Transverse colon (tissue), 4 donors: ENCODE measurements at regions not wholly inside any gene's neighbourhood (a gene's known extent, or its start where the extent isn't known, plus 50 kb on each side); places are given as distances from the start of the nearest gene placed in this dataset.

Experiments used
- DNase-seq: peaks from one replicate; pipeline ENCODE4 v3.0.0-alpha.2; 2019
- H3K27ac ChIP-seq, 4 donors: fragments of 200-600 bp; sonication (generic); 2 replicates each; pipeline ENCODE4 v1.5.1; 2016 to 2018; ENCODE audit warnings: inconsistent platforms in 4 of 4
- H3K27me3 ChIP-seq: fragments of 200-600 bp; sonication (generic); 2 replicates; pipeline ENCODE4 v1.5.1; 2017; ENCODE audit warnings: inconsistent platforms
- H3K36me3 ChIP-seq, 4 donors: fragments of 200-600 bp; sonication (generic); 2 replicates each; pipeline ENCODE4 v1.5.1; 2017 to 2019; ENCODE audit warnings: inconsistent platforms in 4 of 4
- H3K4me1 ChIP-seq, 4 donors: fragments of 200-600 bp; sonication (generic); 2 replicates each; pipeline ENCODE4 v1.5.1; 2017 to 2020; ENCODE audit warnings: inconsistent platforms in 4 of 4
- H3K4me3 ChIP-seq, 4 donors: fragments of 200-600 bp; sonication (generic); 1 replicate in 1 of 4; 2 replicates in 3 of 4; pipeline versions ENCODE4 v1.5.1 to v1.6.1; 2017 to 2019; ENCODE audit warnings: inconsistent platforms in 4 of 4
- H3K9me3 ChIP-seq, 2 donors: fragments of 200-600 bp; sonication (generic); 2 replicates each; pipeline ENCODE4 v1.5.1; 2017 to 2019; ENCODE audit warnings: inconsistent platforms in 2 of 2
- CTCF ChIP-seq, 5 experiments: fragments of 200-600 bp in 3 of 5; fragments of 450-650 bp in 2 of 5; sonication (generic) in 3 of 5; IDR thresholded peaks; 1 replicate in 2 of 5; 2 replicates in 3 of 5; pipeline ENCODE4 v1.5.1; 2016 to 2017; ENCODE audit warnings: antibody characterized with exemption in 5 of 5, inconsistent platforms in 3 of 5, mild to moderate bottlenecking in 2 of 5, moderate library complexity in 1 of 5
- EP300 ChIP-seq: sonication (generic); formaldehyde crosslinking; IDR thresholded peaks from one replicate; pipeline ENCODE4 v1.6.1; 2017; ENCODE audit warnings: antibody characterized with exemption, low read depth
- POLR2A ChIP-seq: fragments of 450-650 bp; IDR thresholded peaks from one replicate; pipeline ENCODE4 v1.6.1; 2016; ENCODE audit warnings: antibody characterized with exemption, mild to moderate bottlenecking, moderate library complexity
- POLR2AphosphoS5 ChIP-seq, 3 donors: sonication (generic); formaldehyde crosslinking; IDR thresholded peaks; one replicate each; pipeline ENCODE4 v1.6.1; 2016; ENCODE audit warnings: antibody characterized with exemption in 3 of 3
- WGBS, 2 donors: methylation state at CpG; one replicate each; pipeline ENCODE4 v1.1.5; 2018; ENCODE audit warnings: low coverage in 1 of 2; 5-methylcytosine and 5-hydroxymethylcytosine counted together
- in situ Hi-C, 4 donors: fragments of 200-750 bp; cut with MboI; loops; one replicate each; pipeline versions ENCODE4 v1.15.0 to v1.15.1; 2017; ENCODE audit warnings: low sequenced_read_pairs in 3 of 4, low pct_ligation_motif_present in 1 of 4, low pct_unique_long_range_greater_than_20kb in 1 of 4
- intact Hi-C: fragments of 100-400 bp; cut with DNase I; formaldehyde crosslinking; loops from one replicate; pipeline ENCODE4 v1.15.1; 2023; ENCODE audit warnings: low total_unique reads

GRCh38 chr14:80414080-80414479 lies 202.8 kb upstream of the DIO2 start:
- intact Hi-C loops (no loop called here), in situ Hi-C loops (no loop called here)
- WGBS, 2 donors = 83 to 84% methylated on average over 2 to 4 of the region's 4 CpGs
- H3K4me3 ChIP-seq = no peak overlapping the region
- TF ChIP-seq POLR2AphosphoS5 (IDR thresholded peaks at IDR 0.05) = no peak
- TF ChIP-seq EP300 = no peak
- no peak for TF ChIP-seq POLR2A
- no peak for TF ChIP-seq CTCF (IDR thresholded peaks at IDR 0.05)
- H3K27ac ChIP-seq = no peak overlapping the region
- H3K36me3 ChIP-seq = no peaks in the 10 kb centered on the region
- no peak for DNase-seq
- no peaks in the 10 kb centered on the region for H3K4me1 ChIP-seq
- H3K9me3 ChIP-seq = no peaks in the 10 kb centered on the region
- H3K27me3 ChIP-seq = no peaks in the 10 kb centered on the region

GRCh38 chr14:80404413-80404812 lies 193.1 kb upstream of the DIO2 start:
- H3K9me3 ChIP-seq = no peaks in the 10 kb centered on the region

GRCh38 chr14:80403036-80403435 lies 191.7 kb upstream of the DIO2 start:
- Histone ChIP-seq H3K27ac (no peak overlapping the region), H3K27me3 (no peaks in the 10 kb centered on the region), H3K4me1 (no peaks in the 10 kb centered on the region), H3K4me3 (no peak overlapping the region), H3K36me3 (no peaks in the 10 kb centered on the region), H3K9me3 (no peaks in the 10 kb centered on the region)
- no peak for DNase-seq
- WGBS, 2 donors = 94 to 100% methylated on average over 1 of the region's 1 CpG
- in situ Hi-C loops = no loop called here
- TF ChIP-seq POLR2A (no peak), CTCF (IDR thresholded peaks at IDR 0.05) (no peak), EP300 (no peak), POLR2AphosphoS5 (IDR thresholded peaks at IDR 0.05) (no peak)
- intact Hi-C loops = no loop called here

More at GRCh38 chr14:80404413-80404812, 193.1 kb upstream of the DIO2 start:
- in situ Hi-C loops (no loop called here), intact Hi-C loops (no loop called here)
- H3K27ac ChIP-seq = no peak overlapping the region
- H3K36me3 ChIP-seq = no peaks in the 10 kb centered on the region
- no peak overlapping the region for H3K4me3 ChIP-seq
- 81% methylated on average over 1 of the region's 1 CpG; no CpG with 5 or more reads in 1 of the 2 donors for WGBS, 2 donors
- TF ChIP-seq POLR2AphosphoS5 (IDR thresholded peaks at IDR 0.05) = no peak
- no peak for TF ChIP-seq POLR2A
- TF ChIP-seq CTCF (IDR thresholded peaks at IDR 0.05) = no peak
- no peak for TF ChIP-seq EP300
- no peaks in the 10 kb centered on the region for H3K4me1 ChIP-seq
- DNase-seq = no peak
- H3K27me3 ChIP-seq = no peaks in the 10 kb centered on the region

- Histone ChIP-seq H3K27ac (no peak overlapping the region), H3K4me1 (no peaks in the 10 kb centered on the region), H3K36me3 (no peaks in the 10 kb centered on the region), H3K4me3 (no peak overlapping the region), H3K9me3 (no peaks in the 10 kb centered on the region), H3K27me3 (no peaks in the 10 kb centered on the region)
- no peak for DNase-seq
- no peak for TF ChIP-seq POLR2A
- TF ChIP-seq CTCF (IDR thresholded peaks at IDR 0.05) = no peak
- TF ChIP-seq POLR2AphosphoS5 (IDR thresholded peaks at IDR 0.05) = no peak
- no peak for TF ChIP-seq EP300
- intact Hi-C loops (no loop called here), in situ Hi-C loops (no loop called here)
- 38 to 73% methylated on average over 1 to 2 of the region's 2 CpGs for WGBS, 2 donors
These were observed 183.7 kb upstream of the DIO2 start for GRCh38 chr14:80395031-80395430.
